Vagina (tissue), 2 donors: ENCODE measurements at regions not wholly inside any gene's neighbourhood (a gene's known extent, or its start where the extent isn't known, plus 50 kb on each side); places are given as distances from the start of the nearest gene placed in this dataset.
"Not testable (repeated sequence)": the region's sequence is repeated elsewhere in the genome, so short reads cannot be mapped to it uniquely, and the experiment has no call there.

Experiments used
- POLR2A ChIP-seq, 2 donors: fragments of 450-650 bp; IDR thresholded peaks; one replicate each; pipeline ENCODE4 v1.6.1; 2017; ENCODE audit warnings: antibody characterized with exemption in 2 of 2, mild to moderate bottlenecking in 2 of 2, moderate library complexity in 2 of 2
- POLR2AphosphoS5 ChIP-seq, 2 donors: sonication (generic); formaldehyde crosslinking; IDR thresholded peaks; one replicate each; pipeline ENCODE4 v1.9.0; 2017; ENCODE audit warnings: antibody characterized with exemption in 2 of 2, mild to moderate bottlenecking in 2 of 2, low read depth in 1 of 2; ENCODE audit not compliant: insufficient read depth in 1 of 2
- TF ChIP-seq, protein P1 (sequence below), 3 experiments: fragments of 450-650 bp in 2 of 3; fragments of 200-600 bp in 1 of 3; sonication (generic) in 1 of 3; IDR thresholded peaks; one replicate each; pipeline ENCODE4 v1.5.1; 2017 to 2019; ENCODE audit warnings: antibody characterized with exemption in 3 of 3, mild to moderate bottlenecking in 2 of 3, moderate library complexity in 2 of 3

DNA sequence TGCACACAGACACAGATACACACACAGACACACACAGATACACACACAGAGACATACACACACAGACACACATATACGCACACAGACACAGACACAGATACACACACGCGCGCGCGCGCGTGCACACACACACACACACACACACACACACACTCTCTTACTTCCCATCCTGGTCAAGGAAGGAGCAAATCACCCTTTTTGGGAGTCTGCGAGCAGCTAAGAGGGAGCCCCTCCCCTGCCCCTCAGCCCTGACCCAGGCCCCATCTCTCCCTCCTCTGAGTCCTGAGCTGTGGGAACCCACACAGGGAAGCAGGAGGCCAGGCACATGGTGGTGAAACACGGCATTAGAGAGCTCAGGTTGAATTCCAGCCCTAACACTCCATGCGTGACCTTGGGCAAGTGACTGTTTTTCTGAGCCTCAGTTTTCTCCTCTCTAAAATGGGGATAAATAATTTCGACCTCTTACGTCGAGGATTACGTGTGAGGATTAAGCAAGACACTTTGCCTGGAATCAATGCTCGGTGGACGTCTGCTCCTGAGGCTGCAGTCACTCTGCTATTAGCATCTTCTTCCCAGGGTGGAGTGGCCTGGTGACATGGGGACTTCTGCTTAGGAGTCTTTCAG lies 191.5 kb downstream of the TBC1D2B start:
- TF ChIP-seq, protein P1, sequence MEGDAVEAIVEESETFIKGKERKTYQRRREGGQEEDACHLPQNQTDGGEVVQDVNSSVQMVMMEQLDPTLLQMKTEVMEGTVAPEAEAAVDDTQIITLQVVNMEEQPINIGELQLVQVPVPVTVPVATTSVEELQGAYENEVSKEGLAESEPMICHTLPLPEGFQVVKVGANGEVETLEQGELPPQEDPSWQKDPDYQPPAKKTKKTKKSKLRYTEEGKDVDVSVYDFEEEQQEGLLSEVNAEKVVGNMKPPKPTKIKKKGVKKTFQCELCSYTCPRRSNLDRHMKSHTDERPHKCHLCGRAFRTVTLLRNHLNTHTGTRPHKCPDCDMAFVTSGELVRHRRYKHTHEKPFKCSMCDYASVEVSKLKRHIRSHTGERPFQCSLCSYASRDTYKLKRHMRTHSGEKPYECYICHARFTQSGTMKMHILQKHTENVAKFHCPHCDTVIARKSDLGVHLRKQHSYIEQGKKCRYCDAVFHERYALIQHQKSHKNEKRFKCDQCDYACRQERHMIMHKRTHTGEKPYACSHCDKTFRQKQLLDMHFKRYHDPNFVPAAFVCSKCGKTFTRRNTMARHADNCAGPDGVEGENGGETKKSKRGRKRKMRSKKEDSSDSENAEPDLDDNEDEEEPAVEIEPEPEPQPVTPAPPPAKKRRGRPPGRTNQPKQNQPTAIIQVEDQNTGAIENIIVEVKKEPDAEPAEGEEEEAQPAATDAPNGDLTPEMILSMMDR (IDR thresholded peaks at IDR 0.05) = not testable (repeated sequence)
- TF ChIP-seq POLR2AphosphoS5 (IDR thresholded peaks at IDR 0.05; ENCODE audit: insufficient read depth in 1 of 2, low read depth in 1 of 2); POLR2A (IDR thresholded peaks at IDR 0.05): not testable (repeated sequence)
